ENCODE measurements at regions not wholly inside any gene's neighbourhood (a gene's known extent, or its start where the extent isn't known, plus 50 kb on each side); places are given as distances from the start of the nearest gene placed in this dataset.

DNA sequence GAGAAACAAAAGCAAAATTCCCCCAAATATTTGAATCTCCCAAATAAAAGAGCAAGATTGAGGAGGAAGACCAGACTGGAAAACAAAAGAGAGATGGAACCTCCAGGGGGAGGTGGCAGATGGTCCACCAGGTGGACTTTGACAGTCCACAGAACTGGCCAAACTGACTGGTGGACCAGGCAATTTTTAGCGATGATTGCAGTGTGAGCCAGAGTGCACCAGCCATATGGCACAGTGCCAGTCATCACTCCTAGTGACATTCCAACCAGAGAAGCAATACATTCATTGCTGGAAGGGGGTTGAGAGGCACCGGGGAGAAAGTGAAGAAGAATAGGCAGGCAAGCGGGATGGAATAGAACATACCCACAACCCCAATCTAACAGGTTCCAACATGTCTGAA lies 182.9 kb downstream of the EXOC5 start:
- TF ChIP-seq EP300 (conservative IDR thresholded peaks at IDR 0.05; ENCODE audit: poor library complexity, severe bottlenecking): no peak
- TF ChIP-seq EZH2 (IDR thresholded peaks at IDR 0.05; ENCODE audit: borderline replicate concordance, insufficient read depth, low read length, poor library complexity, severe bottlenecking): no peak

All from neural cell (in vitro differentiated cells).